GM12878 (cell line): ENCODE measurements at regions not wholly inside any gene's neighbourhood (a gene's known extent, or its start where the extent isn't known, plus 50 kb on each side); places are given as distances from the start of the nearest gene placed in this dataset.

Experiments used
- ATAC-seq: fragments of 200-7000 bp; cut with Tn5 transposase; 3 replicates; pipeline ENCODE4 v1.9.1; 2020; ENCODE audit warnings: mild to moderate bottlenecking, moderate library complexity
- BruUV-seq: library from RNA; stranded (reverse); fragments of 400-500 nt; replicated peaks from 2 replicates; lab custom pipeline; 2021; lab: Mats Ljungman, UMichigan
- CTCF ChIA-PET: fragments of 300-600 bp; sonication (Branson Sonifier 250); formaldehyde crosslinking; extraction: SDS; loops from one replicate; lab custom pipeline; 2021; ENCODE audit warnings: inconsistent platforms; lab: Yijun Ruan, JAX
- POLR2A ChIA-PET: fragments of 350-600 bp; formaldehyde crosslinking; extraction: SDS; loops from one replicate; lab custom pipeline; 2021; ENCODE audit warnings: inconsistent platforms; lab: Charles Lee
- RAD21 ChIA-PET: fragments of 300-600 bp; sonication (Branson Sonifier 250); formaldehyde crosslinking; loops from one replicate; lab custom pipeline; 2023; ENCODE audit warnings: antibody characterized with exemption; ENCODE audit not compliant: unreplicated experiment; lab: Charles Lee
- SMC1A ChIA-PET: fragments of 300-600 bp; sonication (Branson Sonifier 250); formaldehyde crosslinking; loops from one replicate; lab custom pipeline; 2023; ENCODE audit not compliant: unreplicated experiment, uncharacterized antibody; lab: Charles Lee
- DNase-seq: peaks from one replicate; pipeline ENCODE4 v3.0.0-alpha.2; 2011; ENCODE audit warnings: low read depth, low spot score
- FAIRE-seq: peaks from 3 replicates; lab custom pipeline; 2011; peaks lifted over from hg19 to GRCh38; lab: Jason Lieb, UNC
- H2AFZ ChIP-seq: 2 replicates; pipeline ENCODE4 v1.6.0; 2011; ENCODE audit warnings: low read depth, low read length, control low read depth; ENCODE audit not compliant: control insufficient read depth
- H3K27ac ChIP-seq: 2 replicates; pipeline ENCODE4 v1.5.1; 2011; ENCODE audit warnings: control low read depth; ENCODE audit not compliant: control insufficient read depth, insufficient read depth
- H3K27me3 ChIP-seq, 2 experiments: replicated peaks in 1 of 2; 2 replicates each; pipeline versions ENCODE4 v1.6.0 to v1.6.1; 2011; ENCODE audit warnings: low read length in 1 of 2; ENCODE audit not compliant: control insufficient read depth in 2 of 2, insufficient read depth in 2 of 2
- H3K36me3 ChIP-seq, 2 experiments: 2 replicates each; pipeline ENCODE4 v1.5.1; 2011; ENCODE audit warnings: low read length in 1 of 2; ENCODE audit not compliant: control insufficient read depth in 2 of 2, insufficient read depth in 2 of 2
- H3K4me1 ChIP-seq: 2 replicates; pipeline ENCODE4 v1.6.1; 2011; ENCODE audit warnings: mild to moderate bottlenecking, low read length, moderate library complexity, mixed read lengths; ENCODE audit not compliant: control insufficient read depth, insufficient read depth
- H3K4me2 ChIP-seq: 2 replicates; pipeline ENCODE4 v1.6.0; 2011; ENCODE audit warnings: control low read depth; ENCODE audit not compliant: control insufficient read depth, insufficient read depth
- H3K4me3 ChIP-seq: fragments of 200-600 bp; sonication (generic); 2 replicates; pipeline ENCODE4 v1.5.1; 2016
- H3K79me2 ChIP-seq: 2 replicates; pipeline ENCODE4 v1.6.0; 2011; ENCODE audit warnings: low read length; ENCODE audit not compliant: control insufficient read depth, insufficient read depth
- H3K9ac ChIP-seq: 2 replicates; pipeline ENCODE4 v1.8.0; 2011; ENCODE audit warnings: low read length, control low read depth, mixed read lengths; ENCODE audit not compliant: control insufficient read depth, insufficient read depth
- H3K9me3 ChIP-seq: replicated peaks from 3 replicates; pipeline ENCODE4 v1.5.1; 2011; ENCODE audit warnings: mild to moderate bottlenecking, low read length; ENCODE audit not compliant: control insufficient read depth, insufficient read depth
- H4K20me1 ChIP-seq: 2 replicates; pipeline ENCODE4 v1.6.0; 2011; ENCODE audit not compliant: control insufficient read depth, insufficient read depth
- HDAC2 ChIP-seq: fragments of 200-600 bp; sonication (generic); IDR thresholded peaks from 2 replicates; pipeline ENCODE4 v1.6.1; 2017
- IKZF1 ChIP-seq: fragments of 450-650 bp; conservative IDR thresholded peaks from 2 replicates; pipeline ENCODE4 v1.6.1; 2017; ENCODE audit warnings: antibody characterized with exemption, mild to moderate bottlenecking
- MXI1 ChIP-seq: fragments of 150-350 bp; IDR thresholded peaks from 2 replicates; pipeline ENCODE4 v1.6.1; 2011; ENCODE audit warnings: low read depth, mild to moderate bottlenecking, inconsistent platforms, low read length, improper control_type of control experiment
- PAX5 ChIP-seq: IDR thresholded peaks from 2 replicates; pipeline ENCODE4 v1.6.1; 2011; ENCODE audit warnings: low read depth, low read length, borderline replicate concordance
- PBX3 ChIP-seq: IDR thresholded peaks from 2 replicates; pipeline ENCODE4 v1.6.1; 2011; ENCODE audit warnings: mild to moderate bottlenecking, low read depth, low read length, moderate library complexity; ENCODE audit not compliant: insufficient replicate concordance
- PKNOX1 ChIP-seq: fragments of 450-650 bp; IDR thresholded peaks from 2 replicates; pipeline ENCODE4 v1.6.1; 2016; ENCODE audit warnings: mild to moderate bottlenecking
- POU2F2 ChIP-seq: IDR thresholded peaks from 3 replicates; pipeline ENCODE4 v1.6.1; 2011; ENCODE audit warnings: low read depth, mild to moderate bottlenecking, low read length, borderline replicate concordance
- TCF3 ChIP-seq: IDR thresholded peaks from 2 replicates; pipeline ENCODE4 v1.6.1; 2012; ENCODE audit warnings: low read depth, mild to moderate bottlenecking, low read length, borderline replicate concordance; ENCODE audit not compliant: insufficient read depth
- WGBS: methylation state at CpG from one replicate; pipeline ENCODE4 v1.1.6; 2016; ENCODE audit warnings: low lambda C conversion rate; ENCODE audit not compliant: insufficient replicate concordance, insufficient coverage; ENCODE audit errors: missing lambda C conversion rate; 5-methylcytosine and 5-hydroxymethylcytosine counted together
- in situ Hi-C: fragments of 300-500 bp; cut with MboI; formaldehyde crosslinking; loops from 9 replicates; pipeline ENCODE4 v1.14.3; 2018; ENCODE audit warnings: mixed read lengths
- intact Hi-C: fragments of 100-400 bp; cut with micrococcal nuclease; formaldehyde crosslinking; loops from one replicate; pipeline ENCODE4 v1.14.2; 2022; ENCODE audit not compliant: unreplicated experiment
- TF ChIP-seq, protein P1 (sequence below): IDR thresholded peaks from 2 replicates; pipeline ENCODE4 v1.6.1; 2012; ENCODE audit warnings: low read length, inconsistent platforms

- Histone ChIP-seq H3K9ac (no peak overlapping the region), H3K27ac (no peak overlapping the region), H3K4me1 (no peaks in the 10 kb centered on the region), H3K36me3 (no peaks in the 10 kb centered on the region), H3K4me2 (no peak overlapping the region), H3K9me3 (no peaks in the 10 kb centered on the region), H3K27me3 (no peaks in the 10 kb centered on the region), H3K79me2 (no peaks in the 10 kb centered on the region), H3K4me3 (no peak overlapping the region), H2AFZ (no peak overlapping the region), H4K20me1 (no peaks in the 10 kb centered on the region)
- SMC1A ChIA-PET = interaction anchor here (0.8 to 1.3 kb wide), 2 partner anchors 11 to 21 kb away, joined by 3 read pairs; no protein-coding TSS in a partner anchor
- WGBS = 12% methylated on average over 3 of the region's 3 CpGs
- DNase-seq = no peak
- no TSS peak for BruUV-seq
- no peak for ATAC-seq
- TF ChIP-seq PAX5 (no peak), PKNOX1 (no peak), MXI1 (no peak), HDAC2 (no peak), PBX3 (no peak), IKZF1 (no peak), POU2F2 (no peak), TCF3 (no peak)
- TF ChIP-seq, protein P1, sequence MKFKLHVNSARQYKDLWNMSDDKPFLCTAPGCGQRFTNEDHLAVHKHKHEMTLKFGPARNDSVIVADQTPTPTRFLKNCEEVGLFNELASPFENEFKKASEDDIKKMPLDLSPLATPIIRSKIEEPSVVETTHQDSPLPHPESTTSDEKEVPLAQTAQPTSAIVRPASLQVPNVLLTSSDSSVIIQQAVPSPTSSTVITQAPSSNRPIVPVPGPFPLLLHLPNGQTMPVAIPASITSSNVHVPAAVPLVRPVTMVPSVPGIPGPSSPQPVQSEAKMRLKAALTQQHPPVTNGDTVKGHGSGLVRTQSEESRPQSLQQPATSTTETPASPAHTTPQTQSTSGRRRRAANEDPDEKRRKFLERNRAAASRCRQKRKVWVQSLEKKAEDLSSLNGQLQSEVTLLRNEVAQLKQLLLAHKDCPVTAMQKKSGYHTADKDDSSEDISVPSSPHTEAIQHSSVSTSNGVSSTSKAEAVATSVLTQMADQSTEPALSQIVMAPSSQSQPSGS = no peak
- in situ Hi-C loops (no loop called here), intact Hi-C loops (no loop called here)
- RAD21 ChIA-PET = no interaction called here
- POLR2A ChIA-PET = no interaction called here
- FAIRE-seq = no peak
- CTCF ChIA-PET = no interaction called here
Observed at GRCh38 chr7:50952544-50952943, 169.8 kb upstream of the GRB10 start.
